ENCODE measurements at regions not wholly inside any gene's neighbourhood (a gene's known extent, or its start where the extent isn't known, plus 50 kb on each side); places are given as distances from the start of the nearest gene placed in this dataset.

GRCh38 chr7:114298011-114298410, 116.6 kb upstream of the FOXP2 start:
- Mint-ChIP-seq H3K36me3 (ENCODE audit: low read depth) (no peaks in the 10 kb centered on the region), H3K27ac (no peak overlapping the region), H3K4me1 (no peaks in the 10 kb centered on the region), H3K27me3 (ENCODE audit: low read depth, poor library complexity) (no peaks in the 10 kb centered on the region), H3K9me3 (no peaks in the 10 kb centered on the region), H3K4me3 (no peak overlapping the region)
- TF ChIP-seq CTCF (IDR thresholded peaks at IDR 0.05) = no peak
- DNase-seq = no peak

- H3K27me3 Mint-ChIP-seq (ENCODE audit: low read depth, poor library complexity) = no peaks in the 10 kb centered on the region
- no peaks in the 10 kb centered on the region for H3K9me3 Mint-ChIP-seq
- DNase-seq = no peak
- H3K4me1 Mint-ChIP-seq = no peaks in the 10 kb centered on the region
- H3K27ac Mint-ChIP-seq = no peak overlapping the region
- no peak for TF ChIP-seq CTCF (IDR thresholded peaks at IDR 0.05)
- no peaks in the 10 kb centered on the region for H3K36me3 Mint-ChIP-seq (ENCODE audit: low read depth)
- H3K4me3 Mint-ChIP-seq = no peak overlapping the region
Observed at GRCh38 chr7:114297121-114297520, 117.5 kb upstream of the FOXP2 start.

- DNase-seq = no peak
- no peaks in the 10 kb centered on the region for H3K27me3 Mint-ChIP-seq (ENCODE audit: low read depth, poor library complexity)
- H3K4me3 Mint-ChIP-seq = no peak overlapping the region
- no peaks in the 10 kb centered on the region for H3K4me1 Mint-ChIP-seq
- H3K9me3 Mint-ChIP-seq = no peaks in the 10 kb centered on the region
- no peaks in the 10 kb centered on the region for H3K36me3 Mint-ChIP-seq (ENCODE audit: low read depth)
- TF ChIP-seq CTCF (IDR thresholded peaks at IDR 0.05) = no peak
- no peak overlapping the region for H3K27ac Mint-ChIP-seq
Observed at GRCh38 chr7:114295522-114295921, 119.1 kb upstream of the FOXP2 start.

GRCh38 chr7:114294036-114294435, 120.6 kb upstream of the FOXP2 start:
- H3K27ac Mint-ChIP-seq = no peak overlapping the region
- H3K4me3 Mint-ChIP-seq = no peak overlapping the region
- no peaks in the 10 kb centered on the region for H3K4me1 Mint-ChIP-seq
- H3K27me3 Mint-ChIP-seq (ENCODE audit: low read depth, poor library complexity) = no peaks in the 10 kb centered on the region
- no peak for TF ChIP-seq CTCF (IDR thresholded peaks at IDR 0.05)
- H3K36me3 Mint-ChIP-seq (ENCODE audit: low read depth) = no peaks in the 10 kb centered on the region
- no peak for DNase-seq
- no peaks in the 10 kb centered on the region for H3K9me3 Mint-ChIP-seq

- no peaks in the 10 kb centered on the region for H3K9me3 Mint-ChIP-seq
- no peaks in the 10 kb centered on the region for H3K4me1 Mint-ChIP-seq
- no peak for TF ChIP-seq CTCF (IDR thresholded peaks at IDR 0.05)
- H3K4me3 Mint-ChIP-seq = no peak overlapping the region
- no peak overlapping the region for H3K27ac Mint-ChIP-seq
- no peaks in the 10 kb centered on the region for H3K36me3 Mint-ChIP-seq (ENCODE audit: low read depth)
- no peaks in the 10 kb centered on the region for H3K27me3 Mint-ChIP-seq (ENCODE audit: low read depth, poor library complexity)
- DNase-seq = no peak
Observed at GRCh38 chr7:114293289-114294012, 121.2 kb upstream of the FOXP2 start.

- Mint-ChIP-seq H3K4me3 (no peak overlapping the region), H3K4me1 (no peaks in the 10 kb centered on the region), H3K9me3 (no peaks in the 10 kb centered on the region), H3K27ac (no peak overlapping the region), H3K27me3 (ENCODE audit: low read depth, poor library complexity) (peaks cover 2% of the 10 kb centered on the region), H3K36me3 (ENCODE audit: low read depth) (no peaks in the 10 kb centered on the region)
- TF ChIP-seq CTCF (IDR thresholded peaks at IDR 0.05) = no peak
- DNase-seq = no peak
Observed at GRCh38 chr7:114279901-114280300, 134.7 kb upstream of the FOXP2 start.
